ENCODE measurements at regions not wholly inside any gene's neighbourhood (a gene's known extent, or its start where the extent isn't known, plus 50 kb on each side); places are given as distances from the start of the nearest gene placed in this dataset.
"Not testable (repeated sequence)": the region's sequence is repeated elsewhere in the genome, so short reads cannot be mapped to it uniquely, and the experiment has no call there.

DNA sequence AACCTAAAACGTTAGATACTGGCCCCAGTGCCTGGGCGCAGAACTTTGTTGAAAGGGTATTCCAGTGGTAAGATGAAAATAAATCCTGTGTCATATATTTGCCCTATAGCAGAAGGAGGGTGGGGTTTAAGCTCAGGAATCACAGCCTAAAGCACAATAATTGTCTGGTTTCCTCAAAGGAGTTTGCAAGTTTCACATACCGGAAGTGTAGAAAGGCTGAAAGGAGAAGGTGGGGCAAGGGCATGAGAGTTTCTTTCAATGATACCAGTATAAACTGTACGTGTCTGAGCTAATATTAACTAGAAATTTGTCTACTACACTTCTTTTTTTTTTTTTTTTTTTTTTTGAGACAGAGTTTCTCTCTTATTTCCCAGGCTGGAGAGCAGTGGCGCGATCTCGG is 147.9 kb upstream of the WWC1 start:
- H3K4me3 Mint-ChIP-seq; H3K27me3 Mint-ChIP-seq; H3K27ac Mint-ChIP-seq; H3K36me3 Mint-ChIP-seq (ENCODE audit: low read depth); intact Hi-C loops (cut with micrococcal nuclease); H3K9me3 Mint-ChIP-seq; H3K4me1 Mint-ChIP-seq (ENCODE audit: low read depth): not testable (repeated sequence)

DNA sequence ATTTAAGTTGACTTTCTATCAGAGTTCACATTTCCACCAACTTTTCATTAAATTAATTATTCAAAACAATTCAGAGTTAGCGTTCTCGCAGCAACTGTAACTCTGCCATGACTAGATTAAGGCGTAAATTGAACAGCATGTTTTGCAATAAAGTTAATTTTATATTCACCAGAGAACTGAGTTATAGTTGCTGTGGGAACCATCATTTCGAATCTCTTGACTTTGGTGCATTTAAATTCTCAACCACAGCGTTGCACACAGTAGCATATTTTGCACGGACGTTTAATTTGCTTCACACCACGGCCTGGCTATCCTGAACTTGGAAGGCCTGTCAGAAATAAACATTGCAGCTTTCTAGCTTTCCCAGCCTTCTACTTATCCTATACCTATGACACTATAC is 144.3 kb upstream of the WWC1 start:
- Mint-ChIP-seq H3K4me3 (no peak overlapping the region), H3K9me3 (no peaks in the 10 kb centered on the region), H3K27ac (no peak overlapping the region), H3K36me3 (ENCODE audit: low read depth) (no peaks in the 10 kb centered on the region), H3K27me3 (peaks cover 5% of the 10 kb centered on the region), H3K4me1 (ENCODE audit: low read depth) (no peaks in the 10 kb centered on the region)
- intact Hi-C loops (cut with micrococcal nuclease) = no loop called here

DNA sequence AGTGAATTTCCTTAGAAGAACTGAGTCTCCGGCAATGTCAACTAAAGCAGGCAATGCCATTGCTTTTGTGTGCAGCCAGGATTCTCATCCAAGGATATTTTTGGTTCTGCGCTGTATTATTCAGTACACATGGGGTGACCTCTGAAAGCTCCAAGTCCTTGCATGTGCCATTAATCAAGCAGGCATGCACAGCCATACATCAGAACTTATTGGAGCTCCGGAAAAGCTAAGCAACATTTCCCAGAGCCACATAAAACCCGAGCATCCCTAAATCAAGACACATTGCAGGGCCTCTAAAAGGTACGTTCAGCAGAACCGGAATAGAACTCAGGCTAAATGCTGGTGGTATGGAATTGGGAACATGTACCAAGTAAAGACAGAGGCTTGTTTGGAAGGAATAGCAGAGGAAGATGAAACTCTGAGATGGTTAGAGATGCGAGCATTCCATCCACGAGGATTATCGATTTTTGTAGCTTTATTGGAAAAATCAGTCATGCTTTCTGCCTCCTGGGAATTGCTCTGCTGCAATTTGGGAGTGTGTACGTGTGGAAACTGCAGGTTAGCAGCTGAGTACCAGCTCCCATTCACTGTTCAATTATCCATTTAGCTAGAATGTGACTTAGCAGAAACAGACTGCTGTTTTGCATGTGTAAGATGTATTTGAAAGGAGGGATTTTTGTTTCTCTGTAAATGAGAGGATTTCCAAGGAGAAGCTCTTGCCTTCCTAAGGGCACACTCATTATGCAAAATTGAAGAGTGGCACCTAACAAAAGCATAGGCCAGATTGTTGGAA is 143.7 kb upstream of the WWC1 start:
- peaks cover 5% of the 10 kb centered on the region for H3K27me3 Mint-ChIP-seq
- no peaks in the 10 kb centered on the region for H3K36me3 Mint-ChIP-seq (ENCODE audit: low read depth)
- no peak overlapping the region for H3K27ac Mint-ChIP-seq
- no peak overlapping the region for H3K4me3 Mint-ChIP-seq
- H3K4me1 Mint-ChIP-seq (ENCODE audit: low read depth) = no peaks in the 10 kb centered on the region
- H3K9me3 Mint-ChIP-seq = no peaks in the 10 kb centered on the region
- intact Hi-C loops (cut with micrococcal nuclease) = no loop called here

DNA sequence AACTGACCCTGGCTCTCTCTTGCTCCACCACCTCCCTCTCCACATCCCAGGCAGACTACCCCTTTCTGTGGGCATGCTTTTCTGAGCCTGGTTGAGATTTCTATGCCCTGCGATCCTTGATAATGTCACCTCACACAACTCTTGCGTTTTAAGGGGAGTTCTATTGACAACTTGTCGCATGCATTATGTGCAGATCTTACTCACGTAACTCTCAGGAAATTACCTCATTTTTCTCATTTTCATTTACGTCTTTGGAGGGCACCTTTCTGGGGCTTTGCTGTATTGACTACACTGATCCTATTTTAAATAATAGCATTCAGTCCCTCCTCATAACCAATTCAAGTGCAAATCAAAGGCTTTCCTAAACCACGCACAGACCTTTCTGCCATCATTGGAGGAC is 140.4 kb upstream of the WWC1 start:
- no peak overlapping the region for H3K4me3 Mint-ChIP-seq
- H3K4me1 Mint-ChIP-seq (ENCODE audit: low read depth) = no peaks in the 10 kb centered on the region
- H3K36me3 Mint-ChIP-seq (ENCODE audit: low read depth) = no peaks in the 10 kb centered on the region
- H3K9me3 Mint-ChIP-seq = no peaks in the 10 kb centered on the region
- H3K27ac Mint-ChIP-seq = no peak overlapping the region
- H3K27me3 Mint-ChIP-seq = peaks cover 5% of the 10 kb centered on the region
- intact Hi-C loops (cut with micrococcal nuclease) = no loop called here

DNA sequence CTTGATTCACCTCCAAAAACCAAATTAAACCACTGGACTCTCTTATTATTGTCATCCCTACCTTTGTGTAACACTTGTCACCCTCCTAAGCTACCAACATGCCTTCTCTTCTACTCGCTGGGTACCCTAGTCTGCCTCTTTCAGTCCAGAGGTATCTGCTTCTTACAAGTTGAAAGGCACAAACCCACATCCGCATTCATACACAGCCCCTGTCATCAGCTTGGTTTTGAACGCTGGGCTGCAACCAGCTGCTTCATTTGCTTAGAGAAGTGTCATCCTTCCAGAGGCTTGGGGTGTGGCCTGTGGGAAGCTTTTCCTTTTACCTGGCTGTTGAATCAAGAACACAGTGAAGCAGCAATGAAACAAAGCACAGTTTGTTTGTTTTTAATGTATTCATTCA is 138.8 kb upstream of the WWC1 start:
- H3K27ac Mint-ChIP-seq = no peak overlapping the region
- no peaks in the 10 kb centered on the region for H3K9me3 Mint-ChIP-seq
- H3K4me3 Mint-ChIP-seq = no peak overlapping the region
- no peaks in the 10 kb centered on the region for H3K36me3 Mint-ChIP-seq (ENCODE audit: low read depth)
- no peaks in the 10 kb centered on the region for H3K4me1 Mint-ChIP-seq (ENCODE audit: low read depth)
- H3K27me3 Mint-ChIP-seq = peaks cover 5% of the 10 kb centered on the region
- intact Hi-C loops (cut with micrococcal nuclease) = no loop called here

DNA sequence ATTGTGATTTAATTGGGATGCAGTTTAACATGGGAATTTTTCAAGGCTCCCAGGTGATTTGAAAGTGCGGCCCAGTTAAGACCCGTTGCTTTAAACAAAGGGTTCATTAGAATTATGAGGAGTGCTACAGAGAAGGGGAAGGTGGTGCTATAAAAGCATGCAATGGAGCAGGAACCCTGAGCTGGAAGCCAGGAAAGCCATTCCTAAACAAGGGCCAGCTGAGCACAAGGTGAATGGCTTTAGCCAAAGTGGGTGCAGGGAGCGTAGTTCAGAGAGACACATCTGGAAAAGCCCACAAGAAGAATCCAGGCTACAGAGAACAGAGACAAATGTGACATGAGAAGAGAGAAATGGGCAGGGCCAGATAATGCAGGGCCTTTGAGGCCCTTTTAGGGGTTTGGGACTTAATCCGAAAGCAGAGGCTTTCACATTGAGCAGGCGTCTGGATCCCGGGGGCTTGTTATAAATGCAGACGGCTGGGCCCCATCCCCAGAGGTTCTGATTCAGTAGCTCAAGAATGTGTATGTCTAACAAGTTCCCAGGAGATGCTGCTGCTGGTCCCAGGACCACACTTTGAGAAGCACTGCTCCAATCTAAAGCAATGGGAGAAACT is 138.1 kb upstream of the WWC1 start:
- Mint-ChIP-seq H3K36me3 (ENCODE audit: low read depth) (no peaks in the 10 kb centered on the region), H3K4me3 (no peak overlapping the region), H3K9me3 (no peaks in the 10 kb centered on the region), H3K27me3 (peaks cover 5% of the 10 kb centered on the region), H3K27ac (no peak overlapping the region), H3K4me1 (ENCODE audit: low read depth) (no peaks in the 10 kb centered on the region)
- intact Hi-C loops (cut with micrococcal nuclease) = no loop called here

DNA sequence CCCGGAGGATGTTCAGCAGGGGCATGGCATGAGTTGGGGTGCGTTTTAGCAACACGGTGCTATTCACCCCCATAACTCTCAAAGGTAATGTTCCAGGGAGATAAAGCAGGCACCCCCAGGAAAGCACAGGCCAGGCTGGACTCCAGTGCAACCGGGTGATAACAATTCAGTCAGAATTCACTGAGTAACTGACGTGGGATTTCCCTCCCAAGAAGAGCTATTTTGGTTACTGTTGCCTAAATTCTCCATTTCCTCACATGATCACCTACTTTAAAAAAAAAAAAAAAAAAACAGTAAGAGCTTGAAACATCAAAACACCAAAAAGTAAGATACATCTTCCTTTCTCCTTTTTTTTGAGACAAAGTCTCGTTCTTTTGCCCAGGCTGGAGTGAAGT is 137.6 kb upstream of the WWC1 start:
- H3K36me3 Mint-ChIP-seq (ENCODE audit: low read depth) = no peaks in the 10 kb centered on the region
- intact Hi-C loops (cut with micrococcal nuclease) = no loop called here
- H3K27me3 Mint-ChIP-seq = peaks cover 5% of the 10 kb centered on the region
- H3K4me3 Mint-ChIP-seq = no peak overlapping the region
- no peaks in the 10 kb centered on the region for H3K9me3 Mint-ChIP-seq
- H3K4me1 Mint-ChIP-seq (ENCODE audit: low read depth) = no peaks in the 10 kb centered on the region
- H3K27ac Mint-ChIP-seq = no peak overlapping the region

DNA sequence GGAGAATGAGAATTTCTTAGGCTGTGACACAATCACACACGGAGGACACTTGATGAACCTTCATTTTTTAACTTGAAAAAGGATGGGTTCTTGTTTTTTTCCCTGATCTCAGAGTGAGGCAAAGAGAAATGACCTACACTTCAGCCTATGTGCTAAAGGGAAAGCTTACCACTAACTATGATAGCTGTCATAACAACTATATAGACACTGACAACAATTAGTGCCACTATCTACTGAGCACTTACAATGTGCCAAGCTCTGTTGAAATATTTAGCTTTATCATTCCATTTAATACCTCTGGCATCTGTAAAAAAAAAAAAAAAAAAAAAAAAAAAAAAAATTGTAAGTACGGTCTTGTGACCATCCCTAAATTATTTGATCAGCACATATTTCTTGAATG is 135.9 kb upstream of the WWC1 start:
- Mint-ChIP-seq H3K4me1 (ENCODE audit: low read depth) (no peaks in the 10 kb centered on the region), H3K9me3 (no peaks in the 10 kb centered on the region), H3K27ac (no peak overlapping the region), H3K36me3 (ENCODE audit: low read depth) (no peaks in the 10 kb centered on the region), H3K27me3 (no peaks in the 10 kb centered on the region), H3K4me3 (no peak overlapping the region)
- intact Hi-C loops (cut with micrococcal nuclease) = no loop called here

DNA sequence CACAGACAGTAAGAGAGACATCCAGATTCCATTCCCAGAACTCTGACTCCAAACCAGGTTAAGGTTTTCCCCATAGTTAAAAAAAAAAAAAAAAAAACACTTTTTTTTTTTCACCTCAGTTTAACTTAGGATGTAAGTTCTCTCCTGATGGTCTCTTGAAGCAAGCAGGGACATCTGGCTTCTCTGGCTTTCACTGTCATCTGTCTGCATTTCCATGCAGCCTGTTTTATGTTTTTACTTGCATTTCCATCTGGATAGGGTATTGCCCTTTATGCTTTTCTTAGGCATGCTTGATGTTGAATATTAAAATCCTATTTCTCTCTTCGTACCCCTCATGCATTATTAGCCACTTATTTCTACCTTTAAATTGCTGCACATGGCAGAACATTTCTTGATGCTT is 135.3 kb upstream of the WWC1 start:
- H3K27me3 Mint-ChIP-seq = no peaks in the 10 kb centered on the region
- H3K9me3 Mint-ChIP-seq = no peaks in the 10 kb centered on the region
- intact Hi-C loops (cut with micrococcal nuclease) = no loop called here
- no peaks in the 10 kb centered on the region for H3K36me3 Mint-ChIP-seq (ENCODE audit: low read depth)
- no peak overlapping the region for H3K27ac Mint-ChIP-seq
- no peaks in the 10 kb centered on the region for H3K4me1 Mint-ChIP-seq (ENCODE audit: low read depth)
- no peak overlapping the region for H3K4me3 Mint-ChIP-seq

DNA sequence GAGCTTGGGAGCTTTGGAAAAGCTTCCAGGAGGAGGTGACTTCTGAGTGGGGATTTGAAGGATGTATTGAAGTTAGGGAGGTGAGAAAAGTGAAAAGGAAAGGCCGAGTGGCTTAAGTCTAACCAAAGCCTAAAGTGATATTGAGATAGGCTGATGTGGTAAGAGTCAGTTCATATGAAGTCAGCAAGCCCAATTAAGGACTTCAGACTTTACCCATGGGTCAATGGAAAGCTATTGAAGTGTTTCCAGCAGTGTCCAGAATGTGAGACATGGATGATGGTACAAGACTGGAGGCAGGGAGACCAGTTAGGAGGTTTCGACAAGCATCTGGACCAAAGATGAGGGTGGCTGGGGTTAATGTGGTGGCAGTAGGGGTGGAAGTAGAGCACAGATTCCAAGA is 134.3 kb upstream of the WWC1 start:
- Mint-ChIP-seq H3K9me3 (peaks cover under 1% of the 10 kb centered on the region), H3K27me3 (no peaks in the 10 kb centered on the region), H3K27ac (no peak overlapping the region), H3K4me1 (ENCODE audit: low read depth) (no peaks in the 10 kb centered on the region), H3K4me3 (no peak overlapping the region), H3K36me3 (ENCODE audit: low read depth) (no peaks in the 10 kb centered on the region)
- intact Hi-C loops (cut with micrococcal nuclease) = no loop called here

DNA sequence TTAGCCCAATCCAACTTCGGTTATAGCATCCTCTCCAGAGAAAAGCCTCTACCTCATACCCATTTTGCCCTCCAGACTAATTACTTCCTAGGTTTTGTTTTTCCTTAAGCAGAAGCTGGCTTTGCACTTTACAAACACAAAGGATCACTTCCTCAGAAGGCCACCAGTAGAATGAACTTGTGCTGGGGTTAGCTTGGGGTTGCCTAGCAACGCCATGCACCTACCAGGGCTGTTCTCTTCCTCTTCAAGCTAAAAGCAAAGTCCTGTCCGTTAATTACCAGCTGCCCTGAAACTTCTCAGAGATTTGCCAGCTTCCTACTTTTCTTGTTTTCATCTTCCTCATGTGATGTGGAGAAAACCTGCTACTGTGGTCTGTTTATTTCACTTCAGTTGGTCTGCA is 132.0 kb upstream of the WWC1 start:
- H3K27ac Mint-ChIP-seq = no peak overlapping the region
- H3K9me3 Mint-ChIP-seq = peaks cover 7% of the 10 kb centered on the region
- H3K36me3 Mint-ChIP-seq (ENCODE audit: low read depth) = no peaks in the 10 kb centered on the region
- H3K4me1 Mint-ChIP-seq (ENCODE audit: low read depth) = no peaks in the 10 kb centered on the region
- no peaks in the 10 kb centered on the region for H3K27me3 Mint-ChIP-seq
- intact Hi-C loops (cut with micrococcal nuclease) = no loop called here
- no peak overlapping the region for H3K4me3 Mint-ChIP-seq

DNA sequence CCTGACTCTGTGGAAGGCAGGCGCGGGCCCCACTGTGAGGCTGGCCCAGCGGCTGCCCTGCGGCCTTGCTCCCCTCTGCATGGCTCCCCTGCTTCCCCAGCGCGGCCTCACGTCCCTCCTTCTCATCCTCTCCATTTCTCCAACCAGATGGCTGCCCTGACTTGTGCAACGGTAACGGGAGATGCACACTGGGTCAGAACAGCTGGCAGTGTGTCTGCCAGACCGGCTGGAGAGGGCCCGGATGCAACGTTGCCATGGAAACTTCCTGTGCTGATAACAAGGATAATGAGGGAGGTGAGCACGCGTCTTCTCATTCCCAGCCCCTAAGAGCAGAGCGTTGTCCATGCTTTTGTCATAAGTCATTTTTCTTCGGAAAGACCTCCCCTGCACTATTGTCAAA is 129.0 kb upstream of the WWC1 start:
- Mint-ChIP-seq H3K9me3 (peaks cover 7% of the 10 kb centered on the region), H3K36me3 (ENCODE audit: low read depth) (no peaks in the 10 kb centered on the region), H3K4me1 (ENCODE audit: low read depth) (no peaks in the 10 kb centered on the region), H3K4me3 (no peak overlapping the region), H3K27ac (no peak overlapping the region), H3K27me3 (peaks cover 6% of the 10 kb centered on the region)
- intact Hi-C loops (cut with micrococcal nuclease) = no loop called here

DNA sequence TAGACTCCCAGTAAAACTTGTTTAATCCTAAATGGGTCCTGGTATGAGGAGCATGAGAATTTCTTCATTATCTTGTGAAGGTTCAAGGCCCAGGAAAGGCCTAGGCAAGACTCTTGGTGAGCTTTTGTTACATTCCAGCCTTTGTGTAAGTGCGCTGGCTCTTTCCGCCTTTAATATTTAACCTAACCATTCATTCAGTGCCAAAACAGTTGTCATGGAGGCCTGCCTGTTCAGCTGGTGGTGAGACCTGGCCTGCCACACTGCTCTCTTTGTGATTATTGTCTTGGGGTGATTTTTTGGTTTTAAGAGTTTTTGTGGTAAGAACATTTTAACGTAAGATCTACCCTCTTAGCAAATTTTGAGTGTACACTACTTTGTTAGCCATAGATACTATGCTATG is 127.5 kb upstream of the WWC1 start:
- Mint-ChIP-seq H3K36me3 (ENCODE audit: low read depth) (no peaks in the 10 kb centered on the region), H3K27ac (no peak overlapping the region), H3K9me3 (peaks cover 7% of the 10 kb centered on the region), H3K27me3 (peaks cover 6% of the 10 kb centered on the region), H3K4me1 (ENCODE audit: low read depth) (no peaks in the 10 kb centered on the region), H3K4me3 (no peak overlapping the region)
- intact Hi-C loops (cut with micrococcal nuclease) = no loop called here

DNA sequence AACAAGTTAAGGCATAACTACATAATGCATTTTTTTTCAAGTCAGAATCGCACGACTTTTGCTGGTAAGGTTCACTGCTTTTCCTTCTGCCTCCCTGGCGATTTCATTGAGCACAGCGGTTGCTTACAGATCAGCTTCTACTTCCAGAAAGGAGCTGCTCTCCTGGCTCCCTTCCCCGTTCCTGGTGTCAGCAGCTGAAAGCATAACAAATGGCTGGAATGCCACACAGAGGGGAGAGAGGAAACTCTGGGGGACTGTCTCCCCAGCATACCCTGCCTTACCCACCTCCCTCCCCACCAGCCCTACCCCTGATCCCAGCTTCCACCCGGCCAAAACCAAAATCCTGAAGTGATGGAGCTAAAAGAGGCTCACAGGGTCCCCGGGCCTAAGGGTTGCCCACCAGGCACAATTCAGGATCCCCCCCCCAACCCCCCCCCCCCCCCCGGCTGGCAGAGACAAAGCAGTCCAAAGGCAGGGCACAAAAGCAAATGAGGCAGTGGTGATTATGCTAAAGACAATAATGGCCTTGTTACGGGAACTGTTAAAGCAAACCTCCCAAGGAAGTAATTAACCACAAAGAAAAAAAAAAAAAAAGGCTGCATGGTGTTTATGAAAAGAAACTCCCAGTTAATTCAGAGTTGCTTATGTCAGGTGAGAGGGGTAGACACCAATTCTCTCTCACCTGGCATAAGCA is 126.1 kb upstream of the WWC1 start:
- H3K9me3 Mint-ChIP-seq = peaks cover 7% of the 10 kb centered on the region
- no peaks in the 10 kb centered on the region for H3K36me3 Mint-ChIP-seq (ENCODE audit: low read depth)
- peaks cover 6% of the 10 kb centered on the region for H3K27me3 Mint-ChIP-seq
- no peak overlapping the region for H3K27ac Mint-ChIP-seq
- H3K4me1 Mint-ChIP-seq (ENCODE audit: low read depth) = no peaks in the 10 kb centered on the region
- intact Hi-C loops (cut with micrococcal nuclease) = no loop called here
- H3K4me3 Mint-ChIP-seq = no peak overlapping the region

Measured in dendritic cell treated with granulocyte-macrophage colony-stimulating factor and Interleukin-4, amounts not matched to agents 40 ng/mL and 50 ng/mL, for 4 days (primary cell).